CD4-positive, alpha-beta T cell treated with Interferon alpha-2 for 1 hour (primary cell): ENCODE measurements at regions not wholly inside any gene's neighbourhood (a gene's known extent, or its start where the extent isn't known, plus 50 kb on each side); places are given as distances from the start of the nearest gene placed in this dataset.

Experiments used
- DNase-seq, 2 donors: peaks; one replicate each; pipeline ENCODE4 v3.0.0-alpha.2; 2020 to 2022

- DNase-seq = no peak
Measured at GRCh38 chr6:1113916-1114540, 197.9 kb upstream of the FOXQ1 start.

GRCh38 chr6:1111361-1111760 lies 200.5 kb upstream of the FOXQ1 start:
- DNase-seq = no peak

- DNase-seq = no peak
Measured at GRCh38 chr6:1110941-1111349, 201.0 kb upstream of the FOXQ1 start.

- no peak for DNase-seq
Measured at GRCh38 chr6:1110164-1110563, 201.7 kb upstream of the FOXQ1 start.

GRCh38 chr6:1109134-1109533 lies 202.8 kb upstream of the FOXQ1 start:
- DNase-seq = no peak

GRCh38 chr6:1108198-1108597 lies 203.7 kb upstream of the FOXQ1 start:
- DNase-seq = no peak

GRCh38 chr6:1107578-1107977 lies 204.3 kb upstream of the FOXQ1 start:
- DNase-seq = no peak

- no peak for DNase-seq
Measured at GRCh38 chr6:1105833-1106400, 206.0 kb upstream of the FOXQ1 start.

- no peak for DNase-seq
Measured at GRCh38 chr6:1104988-1105670, 206.8 kb upstream of the FOXQ1 start.

- DNase-seq = no peak
Measured at GRCh38 chr6:1103945-1104623, 207.8 kb upstream of the FOXQ1 start.

- DNase-seq = no peak
Measured at GRCh38 chr6:1103021-1103420, 208.9 kb upstream of the FOXQ1 start.

- no peak for DNase-seq
Measured at GRCh38 chr6:1100269-1100668, 211.6 kb upstream of the FOXQ1 start.

- no peak for DNase-seq
Measured at GRCh38 chr6:1099264-1099663, 212.6 kb upstream of the FOXQ1 start.

- DNase-seq = no peak
Measured at GRCh38 chr6:1096967-1097765, 214.7 kb upstream of the FOXQ1 start.

GRCh38 chr6:1094306-1094705 lies 217.6 kb upstream of the FOXQ1 start:
- no peak for DNase-seq

- no peak for DNase-seq
Measured at GRCh38 chr6:1091900-1092299, 220.0 kb upstream of the FOXQ1 start.

- no peak for DNase-seq
Measured at GRCh38 chr6:1089859-1090258, 222.0 kb upstream of the FOXQ1 start.

GRCh38 chr6:1088492-1089001 lies 223.4 kb upstream of the FOXQ1 start:
- DNase-seq = no peak

GRCh38 chr6:1087154-1087843 lies 224.6 kb upstream of the FOXQ1 start:
- DNase-seq = no peak

GRCh38 chr6:1086446-1087153 lies 225.3 kb upstream of the FOXQ1 start:
- DNase-seq = no peak

- DNase-seq = no peak
Measured at GRCh38 chr6:1082285-1082935, 229.5 kb upstream of the FOXQ1 start.
